GM12874 (cell line): ENCODE measurements at regions not wholly inside any gene's neighbourhood (a gene's known extent, or its start where the extent isn't known, plus 50 kb on each side); places are given as distances from the start of the nearest gene placed in this dataset.

Experiments
- TF ChIP-seq, protein P1 (sequence below): IDR thresholded peaks from 2 replicates; pipeline ENCODE4 v1.5.1; 2011; ENCODE audit warnings: low read depth, mild to moderate bottlenecking, control low read depth, low read length, moderate library complexity; ENCODE audit not compliant: insufficient read depth

DNA sequence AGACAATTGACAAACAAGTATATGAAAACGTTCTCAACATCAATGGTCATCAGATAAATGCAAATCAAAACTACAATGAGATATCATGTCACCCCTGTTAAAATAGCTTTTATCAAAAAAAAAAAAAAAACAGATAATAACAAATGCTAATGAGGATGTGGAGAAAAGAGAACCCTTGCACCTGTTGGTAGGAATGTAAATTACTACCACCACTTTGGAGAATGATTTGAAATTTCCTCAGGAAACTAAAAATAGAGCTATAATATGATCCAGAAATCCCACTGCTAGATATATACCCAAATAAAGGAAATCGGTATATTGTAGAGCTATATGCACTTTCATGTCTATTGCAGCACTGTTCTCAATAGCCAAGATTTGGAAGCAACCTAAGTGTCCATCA lies 470.6 kb upstream of the FSTL5 start:
- TF ChIP-seq, protein P1, sequence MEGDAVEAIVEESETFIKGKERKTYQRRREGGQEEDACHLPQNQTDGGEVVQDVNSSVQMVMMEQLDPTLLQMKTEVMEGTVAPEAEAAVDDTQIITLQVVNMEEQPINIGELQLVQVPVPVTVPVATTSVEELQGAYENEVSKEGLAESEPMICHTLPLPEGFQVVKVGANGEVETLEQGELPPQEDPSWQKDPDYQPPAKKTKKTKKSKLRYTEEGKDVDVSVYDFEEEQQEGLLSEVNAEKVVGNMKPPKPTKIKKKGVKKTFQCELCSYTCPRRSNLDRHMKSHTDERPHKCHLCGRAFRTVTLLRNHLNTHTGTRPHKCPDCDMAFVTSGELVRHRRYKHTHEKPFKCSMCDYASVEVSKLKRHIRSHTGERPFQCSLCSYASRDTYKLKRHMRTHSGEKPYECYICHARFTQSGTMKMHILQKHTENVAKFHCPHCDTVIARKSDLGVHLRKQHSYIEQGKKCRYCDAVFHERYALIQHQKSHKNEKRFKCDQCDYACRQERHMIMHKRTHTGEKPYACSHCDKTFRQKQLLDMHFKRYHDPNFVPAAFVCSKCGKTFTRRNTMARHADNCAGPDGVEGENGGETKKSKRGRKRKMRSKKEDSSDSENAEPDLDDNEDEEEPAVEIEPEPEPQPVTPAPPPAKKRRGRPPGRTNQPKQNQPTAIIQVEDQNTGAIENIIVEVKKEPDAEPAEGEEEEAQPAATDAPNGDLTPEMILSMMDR = no peak

GRCh38 chr4:162622664-162623063 lies 458.9 kb upstream of the FSTL5 start:
- TF ChIP-seq, protein P1 = no peak

DNA sequence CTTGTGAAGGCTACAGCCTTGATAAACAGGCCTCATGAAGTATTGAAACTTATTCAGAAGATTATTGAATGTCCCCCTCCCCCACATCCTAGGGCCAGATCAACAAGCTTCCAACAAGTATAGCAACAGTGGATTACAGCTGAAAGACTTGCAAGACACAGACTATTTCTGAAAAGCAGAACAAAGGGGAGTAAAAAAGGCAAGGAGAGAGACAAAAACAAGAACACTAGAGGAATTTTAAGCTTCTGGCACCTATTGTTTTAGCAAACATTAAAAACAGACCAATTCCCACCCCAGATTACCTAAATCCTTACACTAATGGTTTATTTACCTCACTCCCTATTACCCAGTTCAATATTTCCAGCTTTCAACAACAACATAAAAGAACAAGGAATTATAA lies 446.3 kb upstream of the FSTL5 start:
- TF ChIP-seq, protein P1 = no peak

- TF ChIP-seq, protein P1 = no peak
These were observed 422.5 kb upstream of the FSTL5 start for GRCh38 chr4:162586266-162586665.

GRCh38 chr4:162582180-162582579 lies 418.4 kb upstream of the FSTL5 start:
- TF ChIP-seq, protein P1 = no peak

- TF ChIP-seq, protein P1 = no peak
These were observed 401.9 kb upstream of the FSTL5 start for GRCh38 chr4:162565730-162566129.

DNA sequence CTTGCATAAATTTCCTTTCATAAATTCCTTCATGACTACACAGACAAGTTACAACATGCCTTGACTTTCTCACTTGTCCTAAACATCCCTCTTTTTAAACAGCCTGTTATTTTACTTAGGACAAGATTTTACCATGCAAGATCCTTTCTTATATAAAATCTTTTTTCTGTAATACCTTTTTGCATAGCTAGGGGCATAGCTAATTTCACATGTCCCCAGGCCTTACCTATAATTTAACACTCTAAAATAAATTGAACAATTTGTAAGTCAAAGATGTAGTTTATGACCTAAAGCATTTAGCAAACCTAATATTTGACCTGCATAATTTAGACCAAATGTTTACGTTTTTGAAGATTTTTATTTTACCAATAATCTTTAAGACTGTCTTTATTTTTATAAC lies 396.3 kb upstream of the FSTL5 start:
- TF ChIP-seq, protein P1 = no peak
